HG02938 (cell line): ENCODE measurements at regions not wholly inside any gene's neighbourhood (a gene's known extent, or its start where the extent isn't known, plus 50 kb on each side); places are given as distances from the start of the nearest gene placed in this dataset.

Source experiments
- ATAC-seq: cut with Tn5 transposase; IDR thresholded peaks from one replicate; pipeline ENCODE4 v1.9.1; 2021; ENCODE audit warnings: mild to moderate bottlenecking, moderate library complexity; ENCODE audit not compliant: unreplicated experiment

GRCh38 chr21:16770266-16770665 is 742.6 kb upstream of the CXADR start:
- ATAC-seq = no peak

GRCh38 chr21:16773206-16773605 is 739.6 kb upstream of the CXADR start:
- no peak for ATAC-seq

GRCh38 chr21:16775076-16775475 is 737.8 kb upstream of the CXADR start:
- ATAC-seq = no peak

GRCh38 chr21:16777041-16777720 is 735.7 kb upstream of the CXADR start:
- no peak for ATAC-seq

- no peak for ATAC-seq
These were observed 724.3 kb upstream of the CXADR start for GRCh38 chr21:16788584-16788983.

- ATAC-seq = no peak
These were observed 723.2 kb upstream of the CXADR start for GRCh38 chr21:16789636-16790035.

- ATAC-seq = no peak
These were observed 720.7 kb upstream of the CXADR start for GRCh38 chr21:16792101-16792500.

GRCh38 chr21:16794950-16795349 is 717.9 kb upstream of the CXADR start:
- ATAC-seq = no peak

- ATAC-seq = no peak
These were observed 716.1 kb upstream of the CXADR start for GRCh38 chr21:16796776-16797175.

- no peak for ATAC-seq
These were observed 715.3 kb upstream of the CXADR start for GRCh38 chr21:16797540-16797939.

GRCh38 chr21:16797966-16798365 is 714.9 kb upstream of the CXADR start:
- ATAC-seq = no peak

- no peak for ATAC-seq
These were observed 712.1 kb upstream of the CXADR start for GRCh38 chr21:16800536-16801275.

- ATAC-seq = no peak
These were observed 701.8 kb upstream of the CXADR start for GRCh38 chr21:16811011-16811410.

GRCh38 chr21:16811970-16812369 is 700.9 kb upstream of the CXADR start:
- ATAC-seq = no peak

- no peak for ATAC-seq
These were observed 697.6 kb upstream of the CXADR start for GRCh38 chr21:16815243-16815642.

- ATAC-seq = no peak
These were observed 691.3 kb upstream of the CXADR start for GRCh38 chr21:16821588-16821987.

GRCh38 chr21:16829532-16829931 is 683.3 kb upstream of the CXADR start:
- no peak for ATAC-seq

- no peak for ATAC-seq
These were observed 680.1 kb upstream of the CXADR start for GRCh38 chr21:16832791-16833190.

- no peak for ATAC-seq
These were observed 678.1 kb upstream of the CXADR start for GRCh38 chr21:16834791-16835190.

GRCh38 chr21:16837321-16837720 is 675.5 kb upstream of the CXADR start:
- no peak for ATAC-seq

GRCh38 chr21:16837721-16838120 is 675.1 kb upstream of the CXADR start:
- ATAC-seq = no peak

GRCh38 chr21:16838331-16838730 is 674.5 kb upstream of the CXADR start:
- no peak for ATAC-seq

- ATAC-seq = no peak
These were observed 672.3 kb upstream of the CXADR start for GRCh38 chr21:16840538-16840937.
